ENCODE measurements at regions not wholly inside any gene's neighbourhood (a gene's known extent, or its start where the extent isn't known, plus 50 kb on each side); places are given as distances from the start of the nearest gene placed in this dataset.

GRCh38 chr2:181311837-181312236 lies 145.3 kb upstream of the ITGA4 start:
- H3K27ac Mint-ChIP-seq (ENCODE audit: unreplicated experiment): no peak overlapping the region
- H3K27me3 Mint-ChIP-seq (ENCODE audit: unreplicated experiment): peaks cover 2% of the 10 kb centered on the region
- H3K4me1 Mint-ChIP-seq (ENCODE audit: unreplicated experiment): peaks cover 18% of the 10 kb centered on the region
- TF ChIP-seq CTCF (IDR thresholded peaks at IDR 0.05): no peak
- H3K36me3 Mint-ChIP-seq (ENCODE audit: unreplicated experiment): no peaks in the 10 kb centered on the region
- H3K9me3 Mint-ChIP-seq (ENCODE audit: unreplicated experiment): no peaks in the 10 kb centered on the region
- no peak for DNase-seq (ENCODE audit: extremely low spot score, unreplicated experiment)
- no peak overlapping the region for H3K4me3 Mint-ChIP-seq (ENCODE audit: unreplicated experiment)

GRCh38 chr2:181312515-181312927 lies 144.7 kb upstream of the ITGA4 start:
- peaks cover 2% of the 10 kb centered on the region for H3K27me3 Mint-ChIP-seq (ENCODE audit: unreplicated experiment)
- no peaks in the 10 kb centered on the region for H3K9me3 Mint-ChIP-seq (ENCODE audit: unreplicated experiment)
- no peak for DNase-seq (ENCODE audit: extremely low spot score, unreplicated experiment)
- H3K4me3 Mint-ChIP-seq (ENCODE audit: unreplicated experiment): no peak overlapping the region
- H3K4me1 Mint-ChIP-seq (ENCODE audit: unreplicated experiment): peaks cover 13% of the 10 kb centered on the region
- H3K27ac Mint-ChIP-seq (ENCODE audit: unreplicated experiment): no peak overlapping the region
- H3K36me3 Mint-ChIP-seq (ENCODE audit: unreplicated experiment): no peaks in the 10 kb centered on the region
- TF ChIP-seq CTCF (IDR thresholded peaks at IDR 0.05): no peak

- Mint-ChIP-seq H3K27me3 (ENCODE audit: unreplicated experiment) (peaks cover 2% of the 10 kb centered on the region), H3K4me3 (ENCODE audit: unreplicated experiment) (no peak overlapping the region), H3K36me3 (ENCODE audit: unreplicated experiment) (no peaks in the 10 kb centered on the region), H3K4me1 (ENCODE audit: unreplicated experiment) (peaks cover 8% of the 10 kb centered on the region), H3K9me3 (ENCODE audit: unreplicated experiment) (no peaks in the 10 kb centered on the region), H3K27ac (ENCODE audit: unreplicated experiment) (no peak overlapping the region)
- no peak for DNase-seq (ENCODE audit: extremely low spot score, unreplicated experiment)
- TF ChIP-seq CTCF (IDR thresholded peaks at IDR 0.05): no peak
Measured at GRCh38 chr2:181313845-181314244, 143.3 kb upstream of the ITGA4 start.

GRCh38 chr2:181314551-181314950 lies 142.6 kb upstream of the ITGA4 start:
- Mint-ChIP-seq H3K27me3 (ENCODE audit: unreplicated experiment) (peaks cover 2% of the 10 kb centered on the region), H3K27ac (ENCODE audit: unreplicated experiment) (no peak overlapping the region), H3K9me3 (ENCODE audit: unreplicated experiment) (no peaks in the 10 kb centered on the region), H3K36me3 (ENCODE audit: unreplicated experiment) (no peaks in the 10 kb centered on the region), H3K4me3 (ENCODE audit: unreplicated experiment) (no peak overlapping the region), H3K4me1 (ENCODE audit: unreplicated experiment) (peaks cover 1% of the 10 kb centered on the region)
- DNase-seq (ENCODE audit: extremely low spot score, unreplicated experiment): no peak
- no peak for TF ChIP-seq CTCF (IDR thresholded peaks at IDR 0.05)

- H3K36me3 Mint-ChIP-seq (ENCODE audit: unreplicated experiment): no peaks in the 10 kb centered on the region
- H3K27me3 Mint-ChIP-seq (ENCODE audit: unreplicated experiment): no peaks in the 10 kb centered on the region
- TF ChIP-seq CTCF (IDR thresholded peaks at IDR 0.05): no peak
- H3K9me3 Mint-ChIP-seq (ENCODE audit: unreplicated experiment): no peaks in the 10 kb centered on the region
- H3K4me1 Mint-ChIP-seq (ENCODE audit: unreplicated experiment): no peaks in the 10 kb centered on the region
- no peak for DNase-seq (ENCODE audit: extremely low spot score, unreplicated experiment)
- no peak overlapping the region for H3K27ac Mint-ChIP-seq (ENCODE audit: unreplicated experiment)
- no peak overlapping the region for H3K4me3 Mint-ChIP-seq (ENCODE audit: unreplicated experiment)
Measured at GRCh38 chr2:181317511-181317910, 139.7 kb upstream of the ITGA4 start.
